ENCODE measurements at regions not wholly inside any gene's neighbourhood (a gene's known extent, or its start where the extent isn't known, plus 50 kb on each side); places are given as distances from the start of the nearest gene placed in this dataset.

DNA sequence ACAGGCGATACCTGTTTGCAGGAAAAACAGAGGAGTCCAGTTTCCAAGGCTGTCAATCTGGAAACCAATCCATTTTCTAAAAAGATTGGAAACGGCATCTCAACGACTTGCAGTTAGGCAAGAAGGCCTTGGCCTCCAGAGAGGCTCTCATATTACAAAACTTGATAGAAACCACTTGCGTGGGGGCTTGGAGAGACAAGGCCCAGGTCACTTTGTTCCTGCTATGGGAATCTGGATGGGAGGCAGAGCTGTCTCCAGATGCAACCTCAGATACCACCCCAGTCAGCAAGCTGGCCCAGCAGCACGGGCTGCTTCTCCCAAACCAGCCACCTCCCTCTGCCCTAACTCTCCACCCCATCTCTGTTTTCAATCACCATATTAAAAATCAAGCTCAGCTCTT is 298.8 kb downstream of the TNS1 start:
- H3K4me3 ChIP-seq (ENCODE audit: low read depth, low read length): no peak overlapping the region
- TF ChIP-seq, protein P1, sequence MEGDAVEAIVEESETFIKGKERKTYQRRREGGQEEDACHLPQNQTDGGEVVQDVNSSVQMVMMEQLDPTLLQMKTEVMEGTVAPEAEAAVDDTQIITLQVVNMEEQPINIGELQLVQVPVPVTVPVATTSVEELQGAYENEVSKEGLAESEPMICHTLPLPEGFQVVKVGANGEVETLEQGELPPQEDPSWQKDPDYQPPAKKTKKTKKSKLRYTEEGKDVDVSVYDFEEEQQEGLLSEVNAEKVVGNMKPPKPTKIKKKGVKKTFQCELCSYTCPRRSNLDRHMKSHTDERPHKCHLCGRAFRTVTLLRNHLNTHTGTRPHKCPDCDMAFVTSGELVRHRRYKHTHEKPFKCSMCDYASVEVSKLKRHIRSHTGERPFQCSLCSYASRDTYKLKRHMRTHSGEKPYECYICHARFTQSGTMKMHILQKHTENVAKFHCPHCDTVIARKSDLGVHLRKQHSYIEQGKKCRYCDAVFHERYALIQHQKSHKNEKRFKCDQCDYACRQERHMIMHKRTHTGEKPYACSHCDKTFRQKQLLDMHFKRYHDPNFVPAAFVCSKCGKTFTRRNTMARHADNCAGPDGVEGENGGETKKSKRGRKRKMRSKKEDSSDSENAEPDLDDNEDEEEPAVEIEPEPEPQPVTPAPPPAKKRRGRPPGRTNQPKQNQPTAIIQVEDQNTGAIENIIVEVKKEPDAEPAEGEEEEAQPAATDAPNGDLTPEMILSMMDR (IDR thresholded peaks at IDR 0.05; ENCODE audit: low read depth, low read length): no peak

DNA sequence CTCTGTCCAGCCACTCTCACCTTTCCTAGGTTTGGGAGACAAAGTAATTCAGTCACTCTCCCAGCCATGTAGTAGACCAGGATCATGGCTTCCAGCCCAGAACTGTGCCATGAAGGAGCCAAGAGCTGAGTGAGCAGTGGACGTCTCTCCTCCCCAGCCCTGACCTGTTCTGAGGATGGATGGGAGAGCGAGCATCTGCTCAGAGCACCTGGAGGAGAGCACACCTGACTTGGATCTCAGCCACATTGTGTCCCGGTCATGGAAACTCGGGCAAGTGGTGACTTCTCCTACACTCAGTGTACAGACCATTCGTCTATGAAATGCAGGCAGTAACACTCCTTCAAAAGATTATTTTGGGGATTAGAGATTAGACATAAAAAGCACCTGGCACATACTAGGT is 299.7 kb downstream of the TNS1 start:
- H3K4me3 ChIP-seq (ENCODE audit: low read depth, low read length): no peak overlapping the region
- TF ChIP-seq, protein P1 (IDR thresholded peaks at IDR 0.05; ENCODE audit: low read depth, low read length): no peak

DNA sequence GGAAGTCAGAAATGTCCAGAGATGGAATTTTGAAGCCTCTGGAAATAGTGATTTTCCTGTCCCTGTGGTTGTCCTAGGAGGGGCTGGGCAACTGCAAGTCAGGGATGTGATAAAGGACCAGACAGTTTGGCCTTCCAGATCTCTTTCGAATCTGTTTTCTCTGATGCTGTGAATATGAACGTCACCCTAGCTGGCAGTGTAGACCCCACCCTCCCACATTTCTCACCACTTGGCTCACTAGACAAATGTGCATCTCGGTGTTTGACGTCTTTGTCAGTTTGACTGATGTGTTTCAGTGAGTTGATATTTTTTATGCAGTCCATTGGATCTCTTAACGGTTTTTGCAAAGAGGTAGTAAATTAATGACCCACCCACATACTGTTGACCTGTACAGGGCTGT is 301.2 kb downstream of the TNS1 start:
- H3K4me3 ChIP-seq (ENCODE audit: low read depth, low read length): no peak overlapping the region
- TF ChIP-seq, protein P1 (IDR thresholded peaks at IDR 0.05; ENCODE audit: low read depth, low read length): no peak

DNA sequence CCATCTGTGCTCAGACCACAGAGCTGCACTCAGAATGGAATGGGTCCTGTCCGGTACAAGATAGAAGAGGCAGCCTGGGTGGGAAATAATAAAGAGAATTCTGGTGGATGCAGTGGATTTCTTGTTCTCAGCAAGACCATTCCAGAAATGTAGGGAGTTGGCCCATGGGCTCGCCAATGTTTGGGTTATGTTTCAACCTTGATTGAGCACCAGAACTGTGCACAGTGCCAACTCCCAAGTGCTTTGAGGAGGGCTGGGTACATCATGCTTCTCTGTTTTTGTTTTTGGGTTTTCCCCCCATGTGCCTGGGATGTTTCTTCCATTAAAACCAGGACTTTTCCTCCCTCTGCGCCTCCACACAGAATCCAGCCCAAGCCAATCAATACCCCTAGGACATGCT is 304.1 kb downstream of the TNS1 start:
- TF ChIP-seq, protein P1 (IDR thresholded peaks at IDR 0.05; ENCODE audit: low read depth, low read length): no peak

DNA sequence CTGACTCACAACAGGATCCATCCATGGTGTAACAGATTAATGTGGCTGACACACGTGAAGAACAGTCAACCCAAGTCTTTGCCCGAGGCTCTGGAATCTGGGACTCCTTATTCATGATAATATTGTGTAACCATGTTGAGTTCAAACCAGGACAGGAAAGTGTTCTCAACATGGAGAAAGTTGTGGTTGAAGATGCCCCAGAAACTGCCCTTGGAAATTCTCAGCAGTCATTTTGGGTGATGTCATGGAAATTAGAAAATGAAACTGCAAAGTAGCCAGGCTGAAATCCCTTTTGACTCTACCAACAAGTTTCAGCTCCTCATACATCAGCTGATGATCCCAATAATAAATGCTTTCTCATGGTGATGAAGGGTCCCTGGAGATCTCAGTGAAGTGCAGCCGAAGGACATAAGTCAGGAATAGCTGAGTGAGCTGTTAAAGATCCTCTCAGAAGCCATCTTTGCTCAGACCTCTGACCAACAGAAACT is 307.7 kb downstream of the TNS1 start:
- H3K4me3 ChIP-seq (ENCODE audit: low read depth, low read length): no peak overlapping the region

More for the DNA sequence above, 304.1 kb downstream of the TNS1 start:
- H3K4me3 ChIP-seq (ENCODE audit: low read depth, low read length): no peak overlapping the region

DNA sequence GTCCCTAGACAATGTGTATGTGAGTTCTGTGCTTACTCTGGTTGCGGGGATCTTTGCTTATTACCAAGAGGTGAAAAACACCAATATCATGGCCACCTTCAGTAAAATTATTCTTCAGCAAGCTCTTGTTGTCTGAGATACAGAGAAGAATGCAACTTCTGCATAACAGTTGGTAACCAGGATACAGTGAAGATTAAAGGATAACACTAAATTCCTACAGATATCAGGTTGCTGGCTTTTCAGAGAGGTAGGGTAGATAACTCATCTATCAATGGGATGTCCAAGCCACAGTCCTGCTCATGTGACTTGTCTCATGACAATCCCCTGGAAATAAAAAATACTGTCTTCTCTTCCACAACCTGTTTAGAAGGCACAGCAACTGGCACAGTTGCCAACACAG is 308.5 kb downstream of the TNS1 start:
- H3K4me3 ChIP-seq (ENCODE audit: low read depth, low read length): no peak overlapping the region
- TF ChIP-seq, protein P1 (IDR thresholded peaks at IDR 0.05; ENCODE audit: low read depth, low read length): no peak

More for the DNA sequence above, 307.7 kb downstream of the TNS1 start:
- TF ChIP-seq, protein P1 (IDR thresholded peaks at IDR 0.05; ENCODE audit: low read depth, low read length): no peak

DNA sequence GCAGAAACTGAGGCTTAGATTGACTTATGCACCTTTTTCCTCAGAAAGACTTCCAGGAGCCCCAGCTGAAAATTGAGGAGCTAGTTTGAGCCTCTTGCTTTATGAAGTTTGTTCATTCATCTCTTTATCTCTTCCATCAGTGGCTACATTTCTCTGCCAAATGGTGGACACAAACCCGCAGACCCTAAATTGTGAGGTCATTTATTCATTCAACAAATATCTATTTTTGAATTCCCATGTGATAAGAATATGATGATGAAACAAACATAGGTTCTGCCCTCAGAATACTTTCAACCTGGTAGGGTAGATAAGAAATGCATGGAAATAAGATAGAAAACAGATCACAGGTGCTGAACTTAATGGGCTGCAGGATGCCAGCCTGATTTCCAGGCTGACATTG is 309.4 kb downstream of the TNS1 start:
- H3K4me3 ChIP-seq (ENCODE audit: low read depth, low read length): no peak overlapping the region
- TF ChIP-seq, protein P1 (IDR thresholded peaks at IDR 0.05; ENCODE audit: low read depth, low read length): no peak

All from WI38 (cell line).